Mesodermal cell (in vitro differentiated cells): ENCODE measurements at regions not wholly inside any gene's neighbourhood (a gene's known extent, or its start where the extent isn't known, plus 50 kb on each side); places are given as distances from the start of the nearest gene placed in this dataset.

ENCODE experiments used
- H3K27ac ChIP-seq: 2 replicates; pipeline ENCODE4 v1.7.0; 2013; ENCODE audit warnings: mild to moderate bottlenecking, low read depth, low read length, moderate library complexity; ENCODE audit not compliant: severe bottlenecking
- H3K36me3 ChIP-seq: 2 replicates; pipeline ENCODE4 v1.7.1; 2013; ENCODE audit warnings: mild to moderate bottlenecking, low read length, moderate library complexity; ENCODE audit not compliant: control insufficient read depth, insufficient read depth
- H3K4me1 ChIP-seq: one replicate; pipeline ENCODE4 v1.7.1; 2013; ENCODE audit warnings: mild to moderate bottlenecking, low read length; ENCODE audit not compliant: insufficient read depth, control insufficient read depth, poor library complexity, severe bottlenecking
- H3K4me3 ChIP-seq: 2 replicates; pipeline ENCODE4 v1.7.0; 2013; ENCODE audit warnings: low read length, control low read depth, mild to moderate bottlenecking; ENCODE audit not compliant: insufficient read depth, poor library complexity, severe bottlenecking; ENCODE audit errors: extremely low read depth
- H3K9me3 ChIP-seq: 2 replicates; pipeline ENCODE4 v1.7.1; 2013; ENCODE audit warnings: mild to moderate bottlenecking, low read length, moderate library complexity; ENCODE audit not compliant: control insufficient read depth
- WGBS, 2 experiments: methylation state at CpG; one replicate each; pipeline ENCODE4 v1.1.5; 2013; ENCODE audit warnings: missing lambda C conversion rate in 2 of 2; ENCODE audit not compliant: insufficient coverage in 2 of 2; 5-methylcytosine and 5-hydroxymethylcytosine counted together

- Histone ChIP-seq H3K36me3 (no peaks in the 10 kb centered on the region), H3K27ac (no peak overlapping the region), H3K4me3 (no peak overlapping the region), H3K4me1 (no peaks in the 10 kb centered on the region), H3K9me3 (peaks cover 5% of the 10 kb centered on the region)
- 52 to 63% methylated on average over 3 to 4 of the region's 5 CpGs for WGBS, 2 experiments
These were observed 195.1 kb upstream of the CADM1 start for GRCh38 chr11:115699326-115699725.

GRCh38 chr11:115698243-115698642 is 194.0 kb upstream of the CADM1 start:
- 80 to 100% methylated on average over 2 to 3 of the region's 4 CpGs for WGBS, 2 experiments
- no peak overlapping the region for H3K27ac ChIP-seq
- no peaks in the 10 kb centered on the region for H3K4me1 ChIP-seq
- no peaks in the 10 kb centered on the region for H3K9me3 ChIP-seq
- no peak overlapping the region for H3K4me3 ChIP-seq
- H3K36me3 ChIP-seq: no peaks in the 10 kb centered on the region

- Histone ChIP-seq H3K36me3 (no peaks in the 10 kb centered on the region), H3K27ac (no peak overlapping the region)
- 68 to 95% methylated on average over 2 to 3 of the region's 4 CpGs for WGBS, 2 experiments
These were observed 192.3 kb upstream of the CADM1 start for GRCh38 chr11:115696563-115696962.

GRCh38 chr11:115695677-115696364 is 191.6 kb upstream of the CADM1 start:
- Histone ChIP-seq H3K9me3 (no peaks in the 10 kb centered on the region), H3K4me3 (no peak overlapping the region), H3K4me1 (no peaks in the 10 kb centered on the region), H3K36me3 (no peaks in the 10 kb centered on the region), H3K27ac (no peak overlapping the region)
- 69 to 86% methylated on average over 3 to 4 of the region's 5 CpGs for WGBS, 2 experiments

More at GRCh38 chr11:115696563-115696962, 192.3 kb upstream of the CADM1 start:
- Histone ChIP-seq H3K4me1 (no peaks in the 10 kb centered on the region), H3K9me3 (no peaks in the 10 kb centered on the region), H3K4me3 (no peak overlapping the region)

GRCh38 chr11:115693002-115693401 is 188.8 kb upstream of the CADM1 start:
- Histone ChIP-seq H3K27ac (no peak overlapping the region), H3K4me1 (no peaks in the 10 kb centered on the region), H3K4me3 (no peak overlapping the region), H3K9me3 (no peaks in the 10 kb centered on the region), H3K36me3 (no peaks in the 10 kb centered on the region)
- 82 to 100% methylated on average over 3 of the region's 3 CpGs for WGBS, 2 experiments

- no peaks in the 10 kb centered on the region for H3K36me3 ChIP-seq
- no peak overlapping the region for H3K27ac ChIP-seq
- H3K4me3 ChIP-seq: no peak overlapping the region
- H3K9me3 ChIP-seq: no peaks in the 10 kb centered on the region
- WGBS, 2 experiments: 100% methylated on average over 1 of the region's 3 CpGs
- H3K4me1 ChIP-seq: no peaks in the 10 kb centered on the region
These were observed 186.8 kb upstream of the CADM1 start for GRCh38 chr11:115691030-115691429.

GRCh38 chr11:115687934-115688333 is 183.7 kb upstream of the CADM1 start:
- no peak overlapping the region for H3K27ac ChIP-seq
- H3K36me3 ChIP-seq: no peaks in the 10 kb centered on the region
- no peaks in the 10 kb centered on the region for H3K4me1 ChIP-seq
- no peaks in the 10 kb centered on the region for H3K9me3 ChIP-seq
- WGBS, 2 experiments: 85 to 92% methylated on average over 4 to 5 of the region's 5 CpGs
- H3K4me3 ChIP-seq: no peak overlapping the region

GRCh38 chr11:115684699-115685098 is 180.5 kb upstream of the CADM1 start:
- WGBS, 2 experiments: 57 to 83% methylated on average over 2 to 5 of the region's 8 CpGs
- no peak overlapping the region for H3K27ac ChIP-seq

GRCh38 chr11:115684135-115684534 is 179.9 kb upstream of the CADM1 start:
- Histone ChIP-seq H3K36me3 (no peaks in the 10 kb centered on the region), H3K27ac (no peak overlapping the region), H3K4me3 (no peak overlapping the region), H3K4me1 (no peaks in the 10 kb centered on the region), H3K9me3 (no peaks in the 10 kb centered on the region)
- WGBS, 2 experiments: 85 to 89% methylated on average over 2 of the region's 2 CpGs

More at GRCh38 chr11:115684699-115685098, 180.5 kb upstream of the CADM1 start:
- no peaks in the 10 kb centered on the region for H3K36me3 ChIP-seq
- H3K9me3 ChIP-seq: no peaks in the 10 kb centered on the region
- no peak overlapping the region for H3K4me3 ChIP-seq
- H3K4me1 ChIP-seq: no peaks in the 10 kb centered on the region

GRCh38 chr11:115682888-115683287 is 178.7 kb upstream of the CADM1 start:
- WGBS, 2 experiments: 90 to 100% methylated on average over 2 of the region's 3 CpGs

GRCh38 chr11:115682101-115682500 is 177.9 kb upstream of the CADM1 start:
- 86 to 100% methylated on average over 2 of the region's 5 CpGs for WGBS, 2 experiments
- H3K9me3 ChIP-seq: no peaks in the 10 kb centered on the region
- no peaks in the 10 kb centered on the region for H3K36me3 ChIP-seq
- H3K4me1 ChIP-seq: peaks cover 5% of the 10 kb centered on the region
- H3K27ac ChIP-seq: no peak overlapping the region
- H3K4me3 ChIP-seq: no peak overlapping the region

More at GRCh38 chr11:115682888-115683287, 178.7 kb upstream of the CADM1 start:
- Histone ChIP-seq H3K36me3 (no peaks in the 10 kb centered on the region), H3K27ac (no peak overlapping the region), H3K4me1 (no peaks in the 10 kb centered on the region), H3K4me3 (no peak overlapping the region), H3K9me3 (no peaks in the 10 kb centered on the region)
